ENCODE measurements at regions not wholly inside any gene's neighbourhood (a gene's known extent, or its start where the extent isn't known, plus 50 kb on each side); places are given as distances from the start of the nearest gene placed in this dataset.

DNA sequence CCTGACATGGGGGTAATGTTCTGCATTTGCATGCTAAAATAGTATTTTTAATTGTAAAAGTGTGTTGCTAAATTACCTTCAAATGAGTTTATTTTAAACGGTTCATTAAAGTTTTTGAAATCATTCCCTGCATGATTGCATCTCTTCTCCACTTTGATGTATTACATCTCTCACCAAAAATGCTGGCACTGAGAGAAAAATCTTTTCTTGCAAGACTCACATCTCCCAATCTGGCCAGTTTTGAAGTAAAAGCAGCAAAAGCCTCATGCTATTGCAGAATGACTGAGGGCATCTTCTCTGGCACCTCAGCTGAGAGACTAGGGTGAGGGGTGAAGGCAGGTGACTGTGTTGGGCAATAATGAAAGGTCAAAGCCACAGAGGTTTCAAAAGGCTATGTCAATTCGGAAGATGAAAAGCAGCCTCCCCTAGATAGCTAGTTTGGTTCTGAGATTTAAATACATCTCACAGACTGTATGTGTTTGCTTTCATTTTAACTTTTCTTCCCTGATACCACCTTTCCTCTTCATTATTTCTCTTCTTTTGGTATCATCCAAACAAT, 292.2 kb upstream of the RAG2 start:
- no peak for DNase-seq (ENCODE audit: low spot score)

DNA sequence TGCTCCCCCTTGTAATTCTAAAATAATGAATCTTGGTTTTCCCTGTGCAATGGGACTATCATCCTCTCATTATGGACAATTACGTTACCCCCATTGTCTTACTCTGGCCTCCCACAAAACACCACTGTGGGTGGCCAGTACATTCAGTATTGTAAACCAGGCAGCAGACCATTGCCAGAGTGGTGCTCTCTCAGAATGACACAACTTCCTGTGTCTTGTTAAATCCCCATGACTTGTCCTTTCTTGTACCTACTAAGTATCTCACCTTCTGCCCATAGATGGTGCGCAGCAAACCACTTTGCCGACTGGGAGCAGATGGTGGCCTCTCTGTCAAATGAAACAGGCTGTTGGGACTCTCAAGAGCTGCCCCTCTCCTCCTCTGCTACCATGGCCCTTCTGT, 287.1 kb upstream of the RAG2 start:
- DNase-seq (ENCODE audit: low spot score), result no peak

GRCh38 chr11:36878737-36879136, 280.7 kb upstream of the RAG2 start:
- no peak for DNase-seq (ENCODE audit: low spot score)

GRCh38 chr11:36877149-36877548, 279.1 kb upstream of the RAG2 start:
- DNase-seq (ENCODE audit: low spot score), result no peak

GRCh38 chr11:36876266-36876665, 278.2 kb upstream of the RAG2 start:
- no peak for DNase-seq (ENCODE audit: low spot score)

DNA sequence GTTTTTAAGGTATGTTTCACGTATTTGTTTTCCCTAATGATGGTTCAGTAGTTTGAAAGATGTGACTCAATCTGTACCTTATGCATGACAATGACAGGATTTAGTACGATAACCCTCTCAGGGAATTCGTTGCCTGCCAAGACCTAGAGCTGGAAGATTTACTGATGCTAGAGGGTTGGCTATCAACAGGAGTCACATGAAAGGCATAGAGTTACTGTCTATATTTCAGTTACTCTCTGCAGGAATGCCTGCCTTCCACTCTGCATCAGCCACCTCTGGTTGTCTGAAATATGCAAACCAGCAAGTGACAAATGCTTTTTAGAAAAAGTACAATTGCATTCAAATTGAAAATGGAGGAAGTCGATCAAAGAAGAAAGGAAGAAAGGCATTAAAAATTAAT, 276.3 kb upstream of the RAG2 start:
- DNase-seq (ENCODE audit: low spot score), result no peak

DNA sequence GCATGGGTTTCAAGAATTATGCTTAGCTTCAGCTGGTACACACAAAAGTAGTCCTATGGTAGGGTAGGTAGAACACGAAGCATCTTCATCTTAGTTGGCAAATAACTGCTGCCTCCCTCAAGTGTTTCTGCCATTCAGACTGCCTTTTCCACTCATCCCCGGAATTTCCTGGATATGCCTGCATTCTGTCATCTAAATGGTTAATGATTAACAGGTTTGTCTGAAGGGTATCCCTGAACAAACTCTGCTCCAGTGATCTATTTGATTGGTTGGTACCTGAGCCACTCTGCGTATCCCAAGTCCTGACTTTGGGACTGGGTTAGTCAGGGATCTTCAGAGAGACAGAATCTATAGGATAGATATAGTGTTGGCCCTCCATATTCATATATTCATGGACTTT, 272.3 kb upstream of the RAG2 start:
- no peak for DNase-seq (ENCODE audit: low spot score)

DNA sequence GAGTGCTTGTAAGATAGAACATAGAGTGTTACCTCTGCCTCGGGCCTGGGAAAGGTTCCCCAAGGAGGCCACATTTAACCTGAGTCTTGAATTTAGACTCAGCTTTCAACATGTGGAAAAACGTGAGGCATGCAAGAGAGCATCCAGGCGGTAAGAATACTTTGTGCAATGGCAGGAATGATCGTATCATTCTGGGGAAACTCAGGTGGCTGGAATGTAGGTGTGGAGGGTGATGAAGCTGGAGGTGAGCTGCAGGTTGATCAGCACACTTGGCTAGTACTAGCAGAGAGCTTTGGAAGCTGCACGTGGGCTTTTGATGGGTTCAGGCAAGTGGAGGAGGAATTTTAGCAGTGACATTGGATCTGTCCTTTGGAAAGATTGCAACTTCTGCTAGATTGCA, 270.3 kb upstream of the RAG2 start:
- no peak for DNase-seq (ENCODE audit: low spot score)

- no peak for DNase-seq (ENCODE audit: low spot score)
Observed at GRCh38 chr11:36865846-36866245, 267.8 kb upstream of the RAG2 start.

- DNase-seq (ENCODE audit: low spot score), result no peak
Observed at GRCh38 chr11:36854875-36855274, 256.8 kb upstream of the RAG2 start.

GRCh38 chr11:36848660-36849059, 250.6 kb upstream of the RAG2 start:
- no peak for DNase-seq (ENCODE audit: low spot score)

GRCh38 chr11:36840378-36840777, 242.3 kb upstream of the RAG2 start:
- no peak for DNase-seq (ENCODE audit: low spot score)

DNA sequence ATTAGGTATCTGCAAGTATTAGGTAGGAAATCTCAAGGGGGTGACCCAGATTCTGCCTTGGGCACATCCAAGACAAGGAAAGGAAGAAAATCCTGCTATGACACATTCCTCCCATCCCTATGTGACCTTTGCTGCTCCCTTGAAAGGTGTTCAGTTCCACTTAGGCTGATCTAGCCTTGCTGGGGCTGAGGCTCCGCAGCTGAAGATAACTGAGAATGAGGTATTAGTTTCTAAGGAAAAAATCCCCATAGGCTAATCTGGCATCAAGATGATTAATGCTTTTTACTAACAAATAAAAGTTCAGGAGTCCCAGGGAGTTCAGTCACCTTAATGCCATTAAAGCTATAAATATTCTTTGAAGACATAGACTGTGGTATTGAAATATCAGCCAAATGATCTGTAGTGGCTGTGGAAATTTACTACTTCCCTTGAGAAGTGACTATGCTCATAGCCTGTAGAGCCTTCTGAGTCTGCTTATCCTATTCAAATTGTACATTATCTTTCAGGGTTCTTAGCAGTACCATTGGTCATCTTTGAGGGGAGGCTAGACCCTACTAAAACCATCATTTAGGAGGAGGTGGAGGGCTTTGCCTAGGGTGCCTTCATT, 239.9 kb upstream of the RAG2 start:
- DNase-seq (ENCODE audit: low spot score), result no peak

GRCh38 chr11:36825251-36825650, 227.2 kb upstream of the RAG2 start:
- DNase-seq (ENCODE audit: low spot score), result no peak

DNA sequence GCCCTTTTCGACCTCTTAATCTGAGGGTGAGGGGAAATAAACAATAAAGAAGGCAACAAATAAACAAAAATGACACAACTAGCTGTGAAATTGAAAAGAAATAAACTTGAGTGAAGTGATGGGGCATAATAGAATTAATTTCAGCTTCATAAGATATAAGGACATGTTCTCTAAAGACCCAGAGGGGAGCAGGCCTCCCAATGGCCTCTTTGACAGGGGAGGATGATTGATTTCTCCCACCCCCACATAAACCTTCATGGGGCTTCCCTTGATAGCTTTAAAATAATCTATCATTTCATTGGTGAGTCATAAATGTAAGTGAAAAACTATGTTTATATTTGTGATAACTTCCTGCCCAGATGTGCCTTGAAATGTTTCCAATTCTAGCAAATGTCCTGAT, 226.3 kb upstream of the RAG2 start:
- DNase-seq (ENCODE audit: low spot score), result no peak

- DNase-seq (ENCODE audit: low spot score), result no peak
Observed at GRCh38 chr11:36822829-36823228, 224.8 kb upstream of the RAG2 start.

DNA sequence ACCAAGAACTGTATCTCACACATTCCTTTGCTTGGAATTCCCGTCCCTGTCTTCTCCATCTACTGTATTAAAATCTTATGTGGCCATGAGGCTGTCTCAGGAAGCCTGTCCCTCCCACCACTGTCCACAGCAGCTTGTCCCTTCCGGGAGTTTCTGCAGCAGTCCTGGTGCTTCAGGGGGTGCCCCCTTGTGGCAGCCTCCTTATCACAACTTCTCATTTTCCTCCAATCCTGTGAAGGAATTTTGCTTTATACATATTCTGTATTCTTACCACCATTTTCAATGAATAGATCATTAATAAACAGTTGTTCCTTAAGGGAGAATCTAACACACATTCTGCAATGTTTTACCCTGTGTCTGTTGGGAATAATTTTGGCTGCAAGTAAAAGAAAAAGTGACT, 220.4 kb upstream of the RAG2 start:
- no peak for DNase-seq (ENCODE audit: low spot score)

DNA sequence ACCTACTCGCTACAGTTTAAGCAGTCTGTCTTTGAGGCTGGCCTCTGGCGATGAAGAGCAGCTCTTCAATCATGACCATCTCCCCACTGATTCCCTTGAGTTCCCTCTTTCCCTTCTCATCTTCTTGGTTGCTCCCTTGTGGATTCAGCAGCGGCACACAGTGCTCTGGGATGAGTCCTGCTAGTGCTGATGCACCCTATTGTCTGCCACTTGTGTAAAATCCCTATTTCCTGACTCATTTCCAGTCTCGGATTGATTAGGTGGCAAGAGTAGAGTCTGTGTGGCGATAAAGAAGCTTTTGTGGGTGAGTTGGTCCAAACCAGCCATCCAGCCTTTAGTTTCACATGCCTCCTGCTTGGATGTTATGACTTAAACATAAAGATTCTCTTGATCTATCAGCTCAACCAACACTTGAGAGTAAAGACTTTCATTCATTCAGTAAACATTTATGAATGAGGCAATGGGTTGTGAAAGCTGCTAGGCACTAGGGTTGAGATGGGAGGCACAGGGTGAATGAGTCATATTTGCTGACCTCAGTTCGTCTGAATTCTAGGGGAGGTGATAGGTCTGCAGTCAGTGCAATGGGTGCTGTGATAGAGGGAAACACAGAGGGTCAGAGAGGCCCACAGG, 219.4 kb upstream of the RAG2 start:
- no peak for DNase-seq (ENCODE audit: low spot score)

DNA sequence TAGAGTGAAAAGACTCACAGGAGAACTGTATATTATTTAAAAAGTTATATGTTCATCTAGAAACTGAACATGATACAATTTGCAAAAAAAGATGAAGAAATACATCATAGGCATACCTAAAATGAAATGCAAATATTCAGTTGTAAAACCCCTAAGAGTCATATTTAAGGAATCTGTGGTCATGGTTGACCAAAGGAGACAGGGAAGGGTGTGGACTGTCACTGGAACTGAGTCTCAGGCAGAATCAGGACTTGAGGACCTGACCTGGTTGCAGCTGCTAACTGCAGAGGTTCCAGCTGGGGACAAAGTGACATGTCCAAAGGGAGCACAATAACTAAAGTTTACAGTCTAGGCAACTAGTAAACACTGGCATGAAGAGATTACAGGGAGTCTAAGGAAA, 211.3 kb upstream of the RAG2 start:
- DNase-seq (ENCODE audit: low spot score), result no peak

DNA sequence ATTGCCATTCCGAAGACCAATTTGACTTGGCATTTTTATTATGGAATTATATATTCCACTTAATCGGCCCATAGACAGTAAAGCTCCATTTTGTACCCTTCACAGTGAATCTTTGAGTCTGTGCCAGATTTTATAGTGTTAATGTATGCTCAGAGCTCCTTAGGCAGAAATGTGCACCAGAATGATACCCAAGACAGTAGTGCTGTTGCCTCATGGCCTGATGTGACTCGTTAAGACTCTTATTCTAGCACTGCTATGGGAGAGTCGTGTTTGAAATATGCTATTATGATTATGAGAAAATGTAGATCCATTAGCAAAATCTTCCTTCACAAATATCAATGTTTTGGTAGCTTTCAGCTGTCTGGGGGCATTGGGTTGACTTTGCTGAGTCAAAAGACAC, 209.8 kb upstream of the RAG2 start:
- DNase-seq (ENCODE audit: low spot score), result no peak

GRCh38 chr11:36803084-36803483, 205.0 kb upstream of the RAG2 start:
- no peak for DNase-seq (ENCODE audit: low spot score)

DNA sequence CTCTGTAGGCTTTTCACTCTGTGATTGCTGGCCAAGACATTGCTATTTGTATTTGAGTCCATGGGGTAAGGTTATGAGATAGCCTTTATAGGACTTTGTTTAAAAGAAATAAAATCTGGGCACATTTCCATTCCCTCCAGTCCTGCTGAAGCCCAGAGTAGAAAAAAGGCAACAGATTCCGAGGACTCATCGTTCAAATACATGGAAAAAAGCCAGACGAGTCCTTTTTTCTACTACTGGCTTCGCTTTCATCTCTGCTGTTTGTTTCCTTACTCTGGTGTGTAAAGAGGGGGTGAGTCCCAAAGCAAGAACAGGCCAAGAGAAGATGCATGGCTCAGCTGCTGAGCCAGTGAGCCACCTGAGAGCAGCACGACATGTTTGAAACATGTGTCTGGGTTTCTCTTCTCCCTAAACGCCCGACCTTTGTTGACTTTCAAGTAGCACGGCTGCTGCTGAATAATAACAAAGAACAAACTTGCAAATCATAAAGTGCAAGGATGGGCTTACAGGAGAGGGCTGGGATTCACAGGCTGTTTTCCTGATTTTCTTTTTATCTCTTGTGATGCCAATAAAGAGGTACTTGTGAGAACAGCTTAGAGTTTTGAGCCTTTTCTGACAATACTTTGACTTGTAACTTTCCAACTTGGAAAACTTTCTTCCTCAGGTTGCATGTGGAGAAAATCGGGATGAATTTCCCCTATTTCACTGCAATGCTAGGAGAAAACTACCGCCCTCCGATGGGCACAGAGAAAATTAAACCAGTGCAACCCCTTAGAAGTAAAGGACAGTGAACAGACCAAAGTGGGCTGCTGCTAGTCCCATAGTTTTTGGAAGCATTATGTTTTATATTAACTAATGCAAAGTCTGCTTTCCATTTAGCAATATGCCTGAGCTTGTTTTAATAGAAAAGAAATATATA, 195.2 kb upstream of the RAG2 start:
- no peak for DNase-seq (ENCODE audit: low spot score)

DNA sequence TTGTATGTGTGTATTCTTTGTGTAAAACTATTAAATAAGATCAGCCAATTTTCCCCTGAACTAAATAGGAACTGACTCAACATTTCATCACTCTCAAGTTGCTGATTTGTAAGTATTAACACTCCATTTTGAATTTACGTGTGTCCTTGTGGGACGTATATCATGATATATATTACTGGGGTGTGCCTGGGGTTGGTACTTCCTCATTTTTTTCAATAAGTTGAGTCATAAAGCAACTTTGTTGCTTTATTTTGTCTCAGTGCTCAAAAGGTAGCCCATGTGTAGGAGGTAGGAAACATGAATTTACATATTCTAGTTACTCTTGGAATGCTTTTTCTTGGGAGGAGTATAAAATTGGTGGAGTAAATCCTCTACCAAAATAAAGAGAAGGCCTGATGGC, 193.9 kb upstream of the RAG2 start:
- no peak for DNase-seq (ENCODE audit: low spot score)
